Mammary epithelial cell (primary cell): ENCODE measurements at regions not wholly inside any gene's neighbourhood (a gene's known extent, or its start where the extent isn't known, plus 50 kb on each side); places are given as distances from the start of the nearest gene placed in this dataset.

Experiments
- CTCF ChIP-seq, 2 donors: IDR thresholded peaks in 1 of 2; conservative IDR thresholded peaks in 1 of 2; 2 replicates each; pipeline ENCODE4 v1.5.1; 2011 to 2012; ENCODE audit warnings: inconsistent platforms in 2 of 2, low read length in 2 of 2, mild to moderate bottlenecking in 2 of 2, control low read depth in 1 of 2, low read depth in 1 of 2; ENCODE audit not compliant: insufficient read depth in 1 of 2; ENCODE audit errors: extremely low read depth in 1 of 2
- EZH2 ChIP-seq: IDR thresholded peaks from 2 replicates; pipeline ENCODE4 v1.6.1; 2012; ENCODE audit warnings: low read length, inconsistent platforms, borderline replicate concordance

GRCh38 chr1:193411215-193411614 is 224.8 kb upstream of the B3GALT2 start:
- TF ChIP-seq CTCF (conservative IDR thresholded peaks at IDR 0.05 in 1 of 2, IDR thresholded peaks at IDR 0.05 in 1 of 2; ENCODE audit: extremely low read depth in 1 of 2, insufficient read depth in 1 of 2, low read depth in 1 of 2, low read length in 2 of 2) (no peak), EZH2 (no peak)
